Liver (tissue), 3 donors: ENCODE measurements at regions not wholly inside any gene's neighbourhood (a gene's known extent, or its start where the extent isn't known, plus 50 kb on each side); places are given as distances from the start of the nearest gene placed in this dataset.

ENCODE experiments used
- EGR1 ChIP-seq, 2 donors: IDR thresholded peaks; 2 replicates each; pipeline ENCODE4 v1.6.1; 2016 to 2018; ENCODE audit warnings: antibody characterized with exemption in 2 of 2, low read depth in 2 of 2
- FOXA1 ChIP-seq: IDR thresholded peaks from 2 replicates; pipeline ENCODE4 v1.6.1; 2016; ENCODE audit warnings: antibody characterized with exemption
- FOXA2 ChIP-seq: IDR thresholded peaks from 2 replicates; pipeline ENCODE4 v1.6.1; 2016; ENCODE audit warnings: antibody characterized with exemption
- GABPA ChIP-seq, 2 donors: IDR thresholded peaks in 1 of 2; conservative IDR thresholded peaks in 1 of 2; 2 replicates each; pipeline ENCODE4 v1.6.1; 2016; ENCODE audit warnings: antibody characterized with exemption in 2 of 2, mild to moderate bottlenecking in 1 of 2, moderate library complexity in 1 of 2
- JUND ChIP-seq, 2 donors: IDR thresholded peaks; 2 replicates each; pipeline ENCODE4 v1.6.1; 2016; ENCODE audit warnings: antibody characterized with exemption in 2 of 2
- YY1 ChIP-seq: IDR thresholded peaks from 2 replicates; pipeline ENCODE4 v1.6.1; 2016; ENCODE audit warnings: antibody characterized with exemption, mild to moderate bottlenecking
- TF ChIP-seq, protein P1 (sequence below): fragments of 150-350 bp; IDR thresholded peaks from 2 replicates; pipeline ENCODE4 v1.5.1; 2017; ENCODE audit warnings: improper control_type of control experiment, low read depth, low read length; ENCODE audit not compliant: missing input control
- TF ChIP-seq, protein P2 (sequence below): IDR thresholded peaks from 2 replicates; pipeline ENCODE4 v1.6.1; 2016; ENCODE audit warnings: antibody characterized with exemption
- TF ChIP-seq, protein P3 (sequence below): IDR thresholded peaks from 2 replicates; pipeline ENCODE4 v1.6.1; 2016; ENCODE audit warnings: antibody characterized with exemption
- donor health status: healthy.
- donor health status: healthy.

DNA sequence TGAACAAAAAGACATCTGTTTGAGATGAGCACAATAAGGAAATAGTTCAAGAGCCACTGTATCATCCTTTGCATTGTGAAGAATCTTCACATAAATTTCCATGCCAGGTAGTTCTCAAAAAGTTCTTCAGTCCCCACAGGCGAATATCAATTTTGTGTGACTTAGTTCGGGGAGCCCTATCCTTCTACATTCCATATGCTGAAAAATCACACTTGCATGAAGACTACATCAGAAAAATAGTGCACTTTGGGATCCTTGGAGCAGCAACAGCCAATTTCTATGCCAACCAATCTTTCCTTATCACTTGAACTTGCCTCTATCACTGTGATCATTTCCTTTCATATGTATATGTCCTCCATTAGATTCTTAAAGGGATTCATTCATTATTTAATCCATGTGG is 830.6 kb upstream of the POU3F3 start:
- TF ChIP-seq, protein P1, sequence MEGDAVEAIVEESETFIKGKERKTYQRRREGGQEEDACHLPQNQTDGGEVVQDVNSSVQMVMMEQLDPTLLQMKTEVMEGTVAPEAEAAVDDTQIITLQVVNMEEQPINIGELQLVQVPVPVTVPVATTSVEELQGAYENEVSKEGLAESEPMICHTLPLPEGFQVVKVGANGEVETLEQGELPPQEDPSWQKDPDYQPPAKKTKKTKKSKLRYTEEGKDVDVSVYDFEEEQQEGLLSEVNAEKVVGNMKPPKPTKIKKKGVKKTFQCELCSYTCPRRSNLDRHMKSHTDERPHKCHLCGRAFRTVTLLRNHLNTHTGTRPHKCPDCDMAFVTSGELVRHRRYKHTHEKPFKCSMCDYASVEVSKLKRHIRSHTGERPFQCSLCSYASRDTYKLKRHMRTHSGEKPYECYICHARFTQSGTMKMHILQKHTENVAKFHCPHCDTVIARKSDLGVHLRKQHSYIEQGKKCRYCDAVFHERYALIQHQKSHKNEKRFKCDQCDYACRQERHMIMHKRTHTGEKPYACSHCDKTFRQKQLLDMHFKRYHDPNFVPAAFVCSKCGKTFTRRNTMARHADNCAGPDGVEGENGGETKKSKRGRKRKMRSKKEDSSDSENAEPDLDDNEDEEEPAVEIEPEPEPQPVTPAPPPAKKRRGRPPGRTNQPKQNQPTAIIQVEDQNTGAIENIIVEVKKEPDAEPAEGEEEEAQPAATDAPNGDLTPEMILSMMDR, result no peak
- TF ChIP-seq EGR1 (IDR thresholded peaks at IDR 0.05; ENCODE audit: low read depth in 2 of 2) (no peak), FOXA2 (no peak), FOXA1 (no peak), YY1 (no peak), JUND (IDR thresholded peaks at IDR 0.05) (no peak), GABPA (IDR thresholded peaks at IDR 0.05 in 1 of 2, conservative IDR thresholded peaks at IDR 0.05 in 1 of 2) (no peak)
- TF ChIP-seq, protein P2, sequence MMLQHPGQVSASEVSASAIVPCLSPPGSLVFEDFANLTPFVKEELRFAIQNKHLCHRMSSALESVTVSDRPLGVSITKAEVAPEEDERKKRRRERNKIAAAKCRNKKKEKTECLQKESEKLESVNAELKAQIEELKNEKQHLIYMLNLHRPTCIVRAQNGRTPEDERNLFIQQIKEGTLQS, result no peak
- TF ChIP-seq, protein P3, sequence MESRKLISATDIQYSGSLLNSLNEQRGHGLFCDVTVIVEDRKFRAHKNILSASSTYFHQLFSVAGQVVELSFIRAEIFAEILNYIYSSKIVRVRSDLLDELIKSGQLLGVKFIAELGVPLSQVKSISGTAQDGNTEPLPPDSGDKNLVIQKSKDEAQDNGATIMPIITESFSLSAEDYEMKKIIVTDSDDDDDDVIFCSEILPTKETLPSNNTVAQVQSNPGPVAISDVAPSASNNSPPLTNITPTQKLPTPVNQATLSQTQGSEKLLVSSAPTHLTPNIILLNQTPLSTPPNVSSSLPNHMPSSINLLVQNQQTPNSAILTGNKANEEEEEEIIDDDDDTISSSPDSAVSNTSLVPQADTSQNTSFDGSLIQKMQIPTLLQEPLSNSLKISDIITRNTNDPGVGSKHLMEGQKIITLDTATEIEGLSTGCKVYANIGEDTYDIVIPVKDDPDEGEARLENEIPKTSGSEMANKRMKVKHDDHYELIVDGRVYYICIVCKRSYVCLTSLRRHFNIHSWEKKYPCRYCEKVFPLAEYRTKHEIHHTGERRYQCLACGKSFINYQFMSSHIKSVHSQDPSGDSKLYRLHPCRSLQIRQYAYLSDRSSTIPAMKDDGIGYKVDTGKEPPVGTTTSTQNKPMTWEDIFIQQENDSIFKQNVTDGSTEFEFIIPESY, result no peak
